ENCODE measurements at regions not wholly inside any gene's neighbourhood (a gene's known extent, or its start where the extent isn't known, plus 50 kb on each side); places are given as distances from the start of the nearest gene placed in this dataset.

DNA sequence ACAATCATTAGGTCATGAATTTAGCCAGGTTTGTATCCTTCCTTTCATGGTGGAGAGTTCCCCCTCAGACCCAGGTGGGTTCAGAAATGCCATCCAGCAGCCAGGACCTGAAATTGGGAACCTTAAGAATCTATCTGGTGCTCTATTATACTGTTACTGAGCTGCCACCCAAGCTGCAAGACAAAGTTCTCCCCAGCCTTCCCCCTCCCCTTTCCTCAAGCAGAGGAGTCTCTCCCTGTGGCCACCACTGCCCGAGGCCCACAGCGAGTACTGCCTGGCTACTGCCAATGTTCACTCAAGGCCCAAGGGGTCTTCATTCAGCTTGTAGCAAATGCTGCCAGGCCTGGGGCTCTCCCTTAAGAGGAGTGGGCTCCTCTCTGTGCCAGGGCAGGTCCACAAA is 133.8 kb downstream of the TMEM38B start:
- FAIRE-seq, result no peak

GRCh38 chr9:105828596-105829213 is 134.4 kb downstream of the TMEM38B start:
- no peak for FAIRE-seq

DNA sequence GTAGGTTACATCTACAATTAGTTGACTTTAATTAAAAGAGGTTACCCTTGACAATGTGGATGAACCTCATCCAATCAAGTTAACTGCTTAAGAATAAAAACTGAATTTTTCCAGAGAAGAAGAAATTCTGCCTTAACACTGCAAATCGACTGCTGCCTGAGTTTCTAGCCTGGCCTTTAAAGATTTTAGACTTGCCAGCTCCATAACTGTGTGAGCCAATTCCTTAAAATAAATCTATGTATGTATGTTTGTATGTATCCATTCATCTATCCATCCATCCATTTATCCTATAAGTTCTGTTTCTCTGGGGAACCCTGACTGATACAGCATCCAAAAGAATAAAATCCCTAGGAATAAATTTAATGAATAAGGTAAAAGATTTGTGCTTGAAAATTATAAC is 136.1 kb downstream of the TMEM38B start:
- no peak for FAIRE-seq

DNA sequence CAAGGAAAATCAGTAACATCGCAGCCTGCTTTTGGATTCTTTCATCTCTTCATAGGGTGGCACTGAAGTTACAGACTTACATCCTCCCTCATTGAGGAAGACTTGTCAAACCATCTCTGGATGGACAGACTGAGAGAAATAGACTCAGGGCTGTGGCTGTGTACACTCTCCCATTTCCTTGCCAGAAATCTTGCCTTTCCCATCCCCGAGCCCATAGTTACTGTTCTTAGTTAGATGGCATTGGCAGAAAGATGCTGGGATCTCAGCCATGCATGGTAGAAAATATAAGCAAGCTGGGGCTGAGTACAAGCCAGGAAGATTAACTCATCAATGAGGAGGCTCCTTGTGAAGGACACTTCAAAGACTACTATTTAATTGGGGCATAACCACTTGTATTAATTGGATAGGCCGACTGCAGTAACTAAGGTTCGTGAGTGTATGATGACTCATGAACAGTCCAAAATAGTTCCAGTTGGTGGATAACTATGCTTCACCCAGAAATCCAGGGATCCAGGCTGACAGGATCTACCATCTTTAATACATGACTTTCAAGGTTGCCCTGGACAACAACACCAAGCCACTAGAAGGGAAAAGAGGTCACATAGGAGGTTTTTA is 137.9 kb downstream of the TMEM38B start:
- FAIRE-seq, result no peak

GRCh38 chr9:105833271-105833975 is 139.1 kb downstream of the TMEM38B start:
- no peak for FAIRE-seq

DNA sequence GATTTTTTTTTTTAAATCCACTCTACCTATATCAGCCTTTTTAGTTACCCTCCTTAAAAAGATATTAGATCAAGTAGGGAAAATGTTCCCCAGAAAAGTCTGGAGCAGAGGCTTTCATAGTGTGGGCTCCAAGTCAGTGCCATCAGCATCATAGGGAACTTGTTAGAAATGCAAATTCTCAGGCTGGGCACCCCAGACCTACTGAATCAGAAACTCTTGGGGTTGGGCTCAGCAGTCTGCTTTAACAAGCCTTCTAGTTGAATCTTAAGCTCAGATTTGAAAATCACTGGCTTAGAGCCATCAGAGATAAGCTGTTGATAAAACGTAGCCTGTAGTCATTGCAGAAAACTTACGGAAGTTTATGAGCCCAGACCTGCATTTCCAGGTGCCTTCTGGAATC is 140.1 kb downstream of the TMEM38B start:
- FAIRE-seq, result no peak

DNA sequence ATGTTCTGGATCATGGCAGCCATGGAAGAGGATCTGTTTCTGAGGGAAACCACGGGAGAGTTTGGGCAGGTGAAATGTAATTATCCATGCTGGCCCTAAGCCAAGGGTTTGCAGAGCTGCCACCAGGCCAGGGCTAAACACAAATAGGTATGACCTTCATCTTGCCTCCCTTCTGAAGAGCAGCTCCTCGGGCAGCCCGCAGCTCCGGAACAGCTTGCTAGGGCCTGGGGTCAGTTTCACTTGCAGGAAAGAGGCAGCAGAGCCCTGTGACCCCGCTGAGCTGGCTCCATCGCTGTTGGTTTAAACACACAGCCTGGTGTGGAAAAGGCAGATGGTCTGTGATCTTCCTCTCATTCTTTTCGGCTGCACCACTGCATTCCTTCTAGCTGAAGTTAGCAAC is 141.4 kb downstream of the TMEM38B start:
- FAIRE-seq, result no peak

GRCh38 chr9:105836936-105837660 is 142.8 kb downstream of the TMEM38B start:
- FAIRE-seq, result no peak

- no peak for FAIRE-seq
These were observed 147.2 kb downstream of the TMEM38B start for GRCh38 chr9:105841562-105841961.

DNA sequence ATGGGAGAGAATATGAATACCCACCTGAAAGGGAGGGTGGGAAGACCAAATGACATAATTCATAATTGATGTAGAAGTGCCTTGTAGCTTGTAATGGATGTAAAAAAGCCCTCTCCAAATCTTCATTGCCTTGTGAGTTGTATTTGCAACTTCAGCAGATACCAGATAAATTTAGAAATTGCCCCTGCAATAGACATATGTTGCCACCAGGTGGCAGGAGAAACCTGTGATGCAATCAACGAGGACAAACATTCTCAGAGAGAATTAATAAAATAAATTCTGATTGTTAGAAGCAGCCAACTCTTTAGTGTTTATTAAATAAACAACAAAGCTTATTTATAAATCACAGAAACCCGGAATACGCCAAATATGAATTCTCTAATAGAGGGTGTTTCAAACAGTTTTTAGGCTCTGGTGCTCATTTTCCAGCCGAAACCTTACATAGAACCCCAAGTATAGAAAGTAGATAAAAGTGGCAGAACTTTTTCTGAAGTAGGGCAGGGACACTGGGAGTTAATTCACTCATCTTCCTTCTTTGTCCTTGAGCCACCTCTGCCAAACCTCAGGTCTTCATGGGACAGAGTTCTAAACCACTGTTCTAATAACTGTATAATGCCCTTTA is 147.8 kb downstream of the TMEM38B start:
- peak; percentile 82 for FAIRE-seq

GRCh38 chr9:105846825-105847224 is 152.5 kb downstream of the TMEM38B start:
- FAIRE-seq, result no peak

DNA sequence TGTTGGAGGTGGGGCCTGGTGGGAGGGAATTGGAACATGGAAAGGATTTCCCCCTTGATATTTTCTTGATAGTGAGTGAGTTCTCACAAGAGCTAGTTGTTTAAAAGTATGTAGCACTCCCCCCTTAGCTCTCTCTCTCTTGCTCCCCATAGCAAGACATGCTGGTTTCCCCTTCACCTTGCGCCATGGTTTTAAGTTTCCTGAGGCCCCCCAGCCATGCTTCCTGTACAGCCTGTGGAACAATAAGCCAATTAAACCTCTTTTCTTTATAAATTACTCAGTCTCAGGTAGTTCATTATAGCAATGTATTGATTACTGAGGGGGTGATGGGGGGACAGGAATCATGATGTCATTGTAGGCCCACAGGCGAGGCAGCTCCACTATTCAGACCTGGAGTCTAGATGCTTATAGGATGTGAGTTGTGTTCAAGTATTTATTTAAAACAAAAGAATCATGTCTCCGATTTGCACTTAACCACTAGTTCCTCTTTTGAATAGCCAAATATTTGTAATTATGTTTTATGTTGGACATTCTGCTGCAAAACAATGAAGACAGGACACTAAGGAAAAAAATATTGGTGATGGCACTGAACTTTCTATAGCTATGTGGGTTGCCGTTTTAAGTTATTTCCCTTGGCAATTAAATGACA is 156.6 kb downstream of the TMEM38B start:
- FAIRE-seq, result no peak

- FAIRE-seq, result no peak
These were observed 159.9 kb downstream of the TMEM38B start for GRCh38 chr9:105854026-105854782.

- no peak for FAIRE-seq
These were observed 160.7 kb downstream of the TMEM38B start for GRCh38 chr9:105854783-105855724.

GRCh38 chr9:105855987-105856386 is 161.6 kb downstream of the TMEM38B start:
- no peak for FAIRE-seq

DNA sequence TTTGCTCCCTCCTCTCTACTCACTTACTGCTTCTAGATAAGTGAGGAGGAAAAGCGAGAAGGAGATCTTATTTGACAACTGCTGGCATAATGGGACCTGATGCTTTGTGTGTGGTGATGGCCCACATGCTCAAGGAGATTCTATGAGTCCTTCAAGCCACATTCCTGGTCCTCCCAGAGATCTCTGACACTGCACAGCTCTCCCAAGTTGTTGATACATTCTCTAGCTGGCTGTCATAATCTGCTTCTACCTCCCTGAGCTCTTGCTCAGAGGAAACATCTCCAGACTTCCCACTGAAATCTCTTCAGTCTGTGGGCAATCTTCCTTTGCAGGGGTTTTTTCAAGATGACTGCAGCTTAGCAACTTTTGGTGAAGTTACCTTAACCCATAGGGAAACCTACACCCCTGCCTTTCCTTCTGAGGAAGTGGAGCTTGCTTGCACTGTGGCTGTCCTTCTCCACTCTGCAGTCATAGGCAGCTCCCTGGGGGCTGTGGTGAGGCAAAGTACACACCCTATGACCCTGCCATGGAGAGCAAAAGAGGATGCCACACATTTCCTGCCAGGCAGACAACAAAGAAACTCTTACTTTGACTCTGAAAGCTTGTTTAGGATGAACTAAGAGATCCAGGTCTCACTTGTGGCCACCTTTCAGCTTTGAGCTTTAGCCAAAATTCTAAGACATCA is 163.8 kb downstream of the TMEM38B start:
- no peak for FAIRE-seq

DNA sequence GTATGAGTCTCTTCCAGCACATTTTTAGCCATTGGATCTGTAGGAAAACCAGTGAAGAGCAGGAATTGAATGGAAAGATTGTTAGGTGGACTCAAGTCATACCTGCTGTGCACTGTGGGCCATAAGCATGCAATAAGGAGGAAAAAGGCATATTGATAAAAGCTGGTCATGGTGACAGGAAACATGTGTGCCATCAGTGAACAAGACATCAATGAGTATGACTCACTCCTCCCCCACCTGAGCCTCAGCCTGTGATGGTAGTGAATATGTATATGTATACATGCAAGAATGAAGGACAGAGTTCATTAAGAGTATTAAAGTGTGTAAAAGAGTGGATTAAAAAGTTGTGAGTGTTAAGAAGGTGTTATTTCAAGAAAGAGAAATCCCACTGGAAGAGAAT is 164.5 kb downstream of the TMEM38B start:
- FAIRE-seq, result no peak

DNA sequence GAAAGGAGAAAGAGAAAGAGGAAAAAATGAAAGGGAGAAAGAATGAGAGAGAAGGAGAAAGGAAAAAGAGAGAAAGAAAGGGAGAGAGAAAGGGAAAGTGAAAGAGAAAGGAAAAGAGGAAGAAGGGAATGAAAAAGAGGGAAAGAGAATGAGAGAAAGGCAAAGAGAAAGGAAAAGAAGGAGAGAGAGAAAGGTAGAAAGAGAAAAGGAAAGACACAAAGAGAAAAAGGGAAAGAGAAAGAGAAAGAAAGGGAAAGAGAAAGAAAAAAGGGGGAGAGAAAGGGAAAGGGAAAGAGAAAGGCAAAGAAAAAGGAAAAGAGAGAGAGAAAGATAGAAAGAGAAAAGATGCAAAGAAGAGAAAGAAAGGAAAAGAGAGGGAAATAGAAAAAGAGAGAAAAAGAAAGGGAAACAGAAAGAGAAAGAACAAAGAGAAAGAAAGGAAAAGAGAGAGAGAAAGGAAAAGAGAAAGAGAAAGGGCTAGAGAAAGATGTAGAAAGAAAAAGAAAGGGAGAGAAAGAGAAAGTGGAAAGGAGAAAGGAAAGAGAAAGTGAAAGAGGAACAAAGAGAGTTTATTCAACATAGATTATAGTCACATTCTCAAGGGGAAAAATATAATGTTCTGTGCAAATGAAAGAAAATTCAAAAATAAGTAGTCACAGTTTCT is 165.2 kb downstream of the TMEM38B start:
- no peak for FAIRE-seq

DNA sequence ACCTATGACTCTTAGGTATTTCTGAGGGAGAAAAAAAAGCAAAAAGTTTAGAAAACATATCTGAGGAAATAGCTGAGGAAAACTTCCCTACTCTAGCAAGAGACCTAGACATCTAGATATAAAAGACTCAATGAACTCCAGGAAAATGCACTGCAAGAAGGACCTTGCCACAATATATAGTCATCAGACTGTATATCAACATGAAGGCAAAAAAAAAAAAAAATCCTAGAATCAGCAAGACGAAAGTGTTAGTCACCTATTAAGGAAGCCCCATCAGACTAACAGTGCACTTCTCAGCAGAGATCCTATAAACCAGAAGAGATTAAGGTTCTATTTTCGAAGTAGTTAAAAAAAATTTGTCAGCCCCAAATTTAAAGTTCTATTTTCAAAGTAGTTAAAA is 166.2 kb downstream of the TMEM38B start:
- no peak for FAIRE-seq

DNA sequence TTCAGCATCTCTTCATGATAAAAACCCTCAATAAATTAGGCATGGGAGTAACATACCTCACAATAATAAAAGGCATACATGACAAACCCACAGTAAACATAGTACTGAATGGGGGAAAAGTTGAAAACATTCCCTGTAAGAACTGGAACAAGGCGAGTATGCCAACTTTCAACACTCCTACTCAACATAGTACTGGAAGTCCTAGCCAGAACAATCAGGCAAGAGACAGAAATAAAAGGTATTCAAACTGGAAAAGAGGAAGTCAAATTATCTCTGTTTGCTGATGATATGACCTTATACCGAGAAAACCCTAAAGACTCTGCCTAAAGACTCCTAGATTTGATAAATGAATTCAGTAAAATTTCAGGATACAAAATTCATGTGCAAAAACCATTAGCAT is 167.6 kb downstream of the TMEM38B start:
- no peak for FAIRE-seq

Measured in G401.6 (cell line).